IMR-90 (cell line): ENCODE measurements at regions not wholly inside any gene's neighbourhood (a gene's known extent, or its start where the extent isn't known, plus 50 kb on each side); places are given as distances from the start of the nearest gene placed in this dataset.

ENCODE experiments used
- ATAC-seq: fragments of 200-7000 bp; cut with Tn5 transposase; 2 replicates; pipeline ENCODE4 v1.9.1; 2020; ENCODE audit warnings: low read depth, mild to moderate bottlenecking, moderate library complexity
- BruUV-seq: library from RNA; stranded (reverse); fragments of 400-500 nt; replicated peaks from 2 replicates; lab custom pipeline; 2021; lab: Mats Ljungman, UMichigan
- CTCF ChIA-PET: fragments of 300-600 bp; formaldehyde crosslinking; extraction: SDS; loops from one replicate; lab custom pipeline; 2021; ENCODE audit warnings: antibody characterized with exemption; lab: Yijun Ruan, JAX
- POLR2A ChIA-PET: fragments of 300-600 bp; sonication (Branson Sonifier 250); formaldehyde crosslinking; loops from one replicate; lab custom pipeline; 2022; ENCODE audit warnings: antibody characterized with exemption; ENCODE audit not compliant: unreplicated experiment; lab: Charles Lee
- DNase-seq: peaks from one replicate; pipeline ENCODE4 v3.0.0; 2013
- H2AFZ ChIP-seq: replicated peaks from 2 replicates; pipeline ENCODE3; 2013; ENCODE audit warnings: low read length, mild to moderate bottlenecking; ENCODE audit not compliant: poor library complexity
- H2AK5ac ChIP-seq: 2 replicates; pipeline ENCODE4 v1.6.1; 2013; ENCODE audit warnings: low read depth, low read length, inconsistent platforms
- H2AK9ac ChIP-seq: replicated peaks from 2 replicates; pipeline ENCODE3; 2013; ENCODE audit warnings: mild to moderate bottlenecking, low read depth, low read length, moderate library complexity; ENCODE audit not compliant: poor library complexity
- H2BK120ac ChIP-seq: 2 replicates; pipeline ENCODE4 v1.6.1; 2013; ENCODE audit warnings: low read depth, low read length, inconsistent platforms
- H2BK15ac ChIP-seq: 3 replicates; pipeline ENCODE4 v1.6.1; 2013; ENCODE audit warnings: low read depth, low read length, inconsistent platforms
- H2BK20ac ChIP-seq: 2 replicates; pipeline ENCODE4 v1.6.1; 2013; ENCODE audit warnings: low read depth, mild to moderate bottlenecking, inconsistent platforms, low read length, moderate library complexity
- H2BK5ac ChIP-seq: 2 replicates; pipeline ENCODE4 v1.6.1; 2013; ENCODE audit warnings: mild to moderate bottlenecking, low read depth, low read length, inconsistent platforms; ENCODE audit not compliant: poor library complexity, severe bottlenecking
- H3K14ac ChIP-seq: replicated peaks from 2 replicates; pipeline ENCODE4 v1.6.1; 2013; ENCODE audit warnings: low read depth, low read length, inconsistent platforms
- H3K18ac ChIP-seq: 2 replicates; pipeline ENCODE4 v1.6.1; 2013; ENCODE audit warnings: low read depth, low read length, control low read depth
- H3K23ac ChIP-seq: 2 replicates; pipeline ENCODE4 v1.6.1; 2013; ENCODE audit warnings: low read depth, low read length, inconsistent platforms
- H3K27ac ChIP-seq: 2 replicates; pipeline ENCODE4 v1.5.1; 2013; ENCODE audit warnings: mild to moderate bottlenecking, control low read depth, low read length; ENCODE audit not compliant: insufficient read depth
- H3K27me3 ChIP-seq: 2 replicates; pipeline ENCODE4 v1.6.1; 2013; ENCODE audit warnings: low read length; ENCODE audit not compliant: control insufficient read depth, insufficient read depth
- H3K36me3 ChIP-seq: 2 replicates; pipeline ENCODE4 v1.6.1; 2013; ENCODE audit warnings: low read length, mixed read lengths; ENCODE audit not compliant: control insufficient read depth, insufficient read depth
- H3K4ac ChIP-seq: 2 replicates; pipeline ENCODE4 v1.6.1; 2013; ENCODE audit warnings: low read depth, low read length, inconsistent platforms
- H3K4me1 ChIP-seq: 2 replicates; pipeline ENCODE4 v1.6.1; 2013; ENCODE audit warnings: low read length, mixed read lengths; ENCODE audit not compliant: control insufficient read depth, insufficient read depth
- H3K4me2 ChIP-seq: 2 replicates; pipeline ENCODE4 v1.6.1; 2013; ENCODE audit warnings: low read depth, mild to moderate bottlenecking, control low read depth, low read length, moderate library complexity
- H3K4me3 ChIP-seq: 2 replicates; pipeline ENCODE4 v1.5.1; 2013; ENCODE audit warnings: low read depth, mild to moderate bottlenecking, control low read depth, low read length, moderate library complexity; ENCODE audit not compliant: insufficient read depth
- H3K56ac ChIP-seq: 2 replicates; pipeline ENCODE4 v1.6.1; 2013; ENCODE audit warnings: low read length, inconsistent platforms; ENCODE audit not compliant: insufficient read depth; ENCODE audit errors: extremely low read depth
- H3K79me1 ChIP-seq, 2 experiments: 2 replicates each; pipeline ENCODE4 v1.6.1; 2013; ENCODE audit warnings: low read length in 2 of 2, inconsistent platforms in 1 of 2, low read depth in 1 of 2
- H3K9ac ChIP-seq: 2 replicates; pipeline ENCODE4 v1.6.1; 2013; ENCODE audit warnings: low read depth, low read length, control low read depth
- H3K9me1 ChIP-seq: 2 replicates; pipeline ENCODE4 v1.6.1; 2013; ENCODE audit warnings: low read length, inconsistent platforms; ENCODE audit not compliant: insufficient read depth
- H3K9me3 ChIP-seq: 2 replicates; pipeline ENCODE4 v1.6.1; 2013; ENCODE audit warnings: low read length; ENCODE audit not compliant: control insufficient read depth, insufficient read depth
- H4K20me1 ChIP-seq: 2 replicates; pipeline ENCODE4 v1.6.1; 2013; ENCODE audit warnings: low read length, inconsistent platforms; ENCODE audit not compliant: insufficient read depth
- H4K5ac ChIP-seq: 2 replicates; pipeline ENCODE4 v1.6.1; 2013; ENCODE audit warnings: mild to moderate bottlenecking, low read depth, low read length, control low read depth
- H4K8ac ChIP-seq, 2 experiments: 2 replicates each; pipeline ENCODE4 v1.6.1; 2013; ENCODE audit warnings: low read depth in 2 of 2, low read length in 2 of 2, control low read depth in 1 of 2, inconsistent platforms in 1 of 2
- H4K91ac ChIP-seq: 2 replicates; pipeline ENCODE4 v1.6.1; 2013; ENCODE audit warnings: low read depth, low read length, inconsistent platforms; ENCODE audit not compliant: insufficient read depth
- BHLHE40 ChIP-seq: fragments of 150-350 bp; IDR thresholded peaks from 2 replicates; pipeline ENCODE4 v1.6.1; 2016; ENCODE audit warnings: mild to moderate bottlenecking, low read depth, low read length
- CEBPB ChIP-seq: IDR thresholded peaks from 2 replicates; pipeline ENCODE4 v1.6.1; 2012; ENCODE audit warnings: low read depth, low read length, improper control_type of control experiment
- FOS ChIP-seq: fragments of 150-350 bp; IDR thresholded peaks from 2 replicates; pipeline ENCODE4 v1.6.1; 2016; ENCODE audit warnings: low read depth, low read length
- MAFK ChIP-seq: IDR thresholded peaks from 2 replicates; pipeline ENCODE4 v1.6.1; 2012; ENCODE audit warnings: low read depth, low read length, improper control_type of control experiment
- MXI1 ChIP-seq: IDR thresholded peaks from 2 replicates; pipeline ENCODE4 v1.6.1; 2012; ENCODE audit warnings: low read depth, mild to moderate bottlenecking, low read length, moderate library complexity, borderline replicate concordance
- POLR2A ChIP-seq: IDR thresholded peaks from 2 replicates; pipeline ENCODE4 v1.6.1; 2012; ENCODE audit warnings: mild to moderate bottlenecking, low read depth, low read length
- RAD21 ChIP-seq: IDR thresholded peaks from 2 replicates; pipeline ENCODE4 v1.6.1; 2012; ENCODE audit warnings: low read length, improper control_type of control experiment
- SMC3 ChIP-seq: fragments of 150-350 bp; IDR thresholded peaks from 2 replicates; pipeline ENCODE4 v1.6.1; 2016; ENCODE audit warnings: low read depth, mild to moderate bottlenecking, antibody characterized with exemption, low read length, moderate library complexity
- USF2 ChIP-seq: fragments of 150-350 bp; IDR thresholded peaks from 2 replicates; pipeline ENCODE4 v1.6.1; 2017; ENCODE audit warnings: mild to moderate bottlenecking, antibody characterized with exemption, low read length, low read depth
- WGBS, 2 experiments: methylation state at CpG; one replicate each; pipeline versions ENCODE4 v1.1.5 to v1.1.7; 2013; ENCODE audit warnings: missing lambda C conversion rate in 2 of 2; ENCODE audit not compliant: insufficient read length in 1 of 2; ENCODE audit errors: extremely low coverage in 2 of 2; 5-methylcytosine and 5-hydroxymethylcytosine counted together
- dilution Hi-C: fragments of 300-500 bp; cut with HindIII; formaldehyde crosslinking; loops from one replicate; pipeline ENCODE4 v1.14.3; 2018; ENCODE audit warnings: low sequenced_read_pairs; ENCODE audit not compliant: unreplicated experiment
- in situ Hi-C: fragments of 300-500 bp; cut with MboI; formaldehyde crosslinking; loops from 3 replicates; pipeline ENCODE4 v1.14.3; 2019; ENCODE audit warnings: low sequenced_read_pairs, inconsistent platforms, mixed read lengths
- intact Hi-C: fragments of 100-400 bp; cut with micrococcal nuclease; formaldehyde crosslinking; loops from 2 replicates; pipeline ENCODE4 v1.10.0; 2022
- TF ChIP-seq, protein P1 (sequence below): conservative IDR thresholded peaks from 2 replicates; pipeline ENCODE4 v1.5.1; 2012; ENCODE audit warnings: mild to moderate bottlenecking, low read depth, low read length, improper control_type of control experiment

DNA sequence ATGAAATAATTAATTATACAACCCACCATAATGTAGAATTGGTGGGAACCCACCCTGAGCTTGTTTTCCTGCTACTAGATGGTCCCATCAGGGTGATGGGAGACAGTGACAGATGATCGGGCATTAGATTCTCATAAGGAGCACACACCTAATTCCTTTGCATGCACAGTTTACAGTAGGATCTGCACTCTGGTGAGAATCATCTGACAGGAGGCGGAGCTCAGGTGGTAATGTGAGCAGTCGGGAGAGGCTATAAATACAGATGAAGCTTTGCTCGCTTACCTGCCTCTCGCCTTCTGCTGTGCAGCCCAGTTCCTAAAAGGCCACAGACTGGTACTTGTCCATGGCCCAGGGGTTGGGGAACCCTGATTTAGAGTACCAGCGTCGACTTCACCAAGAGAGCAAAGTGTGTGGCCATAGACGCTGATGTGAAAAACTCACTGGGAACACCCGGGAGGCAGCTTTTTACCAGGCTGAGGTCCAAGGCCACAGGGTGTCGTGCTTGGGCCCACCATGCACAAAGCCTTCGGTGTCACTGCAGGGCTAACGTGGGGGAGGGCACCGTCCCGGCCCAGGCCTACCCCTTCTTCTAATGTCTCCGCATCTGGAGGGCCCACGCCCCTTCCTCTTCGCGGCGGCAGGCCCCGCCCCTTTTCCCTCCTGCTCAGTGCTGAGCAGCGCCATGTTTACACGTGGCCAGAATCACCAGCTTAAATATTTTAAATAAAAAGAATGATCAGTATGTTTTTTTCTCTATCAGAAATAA lies 296.8 kb upstream of the HDAC4 start:
- Histone ChIP-seq H3K4me3 (no peak overlapping the region), H2BK15ac (no peak overlapping the region), H3K23ac (no peak overlapping the region), H3K14ac (no peak overlapping the region), H2BK5ac (no peak overlapping the region), H2BK20ac (no peak overlapping the region), H2AFZ (no peak overlapping the region), H2AK5ac (no peak overlapping the region), H3K79me1 (no peaks in the 10 kb centered on the region), H3K9ac (no peak overlapping the region), H4K5ac (no peak overlapping the region), H4K20me1 (no peaks in the 10 kb centered on the region), H3K9me3 (peaks cover 11% of the 10 kb centered on the region), H3K4me1 (no peaks in the 10 kb centered on the region), H3K27me3 (no peaks in the 10 kb centered on the region), H3K36me3 (no peaks in the 10 kb centered on the region), H3K4me2 (no peak overlapping the region), H3K18ac (no peak overlapping the region), H2AK9ac (no peak overlapping the region), H3K9me1 (no peaks in the 10 kb centered on the region), H3K27ac (no peak overlapping the region), H4K8ac (no peak overlapping the region), H3K4ac (no peak overlapping the region), H3K56ac (no peak overlapping the region), H2BK120ac (no peak overlapping the region), H4K91ac (no peak overlapping the region)
- CTCF ChIA-PET = no interaction called here
- intact Hi-C loops (no loop called here), in situ Hi-C loops (no loop called here), dilution Hi-C loops (no loop called here)
- DNase-seq (no peak), ATAC-seq (no peak)
- TF ChIP-seq, protein P1, sequence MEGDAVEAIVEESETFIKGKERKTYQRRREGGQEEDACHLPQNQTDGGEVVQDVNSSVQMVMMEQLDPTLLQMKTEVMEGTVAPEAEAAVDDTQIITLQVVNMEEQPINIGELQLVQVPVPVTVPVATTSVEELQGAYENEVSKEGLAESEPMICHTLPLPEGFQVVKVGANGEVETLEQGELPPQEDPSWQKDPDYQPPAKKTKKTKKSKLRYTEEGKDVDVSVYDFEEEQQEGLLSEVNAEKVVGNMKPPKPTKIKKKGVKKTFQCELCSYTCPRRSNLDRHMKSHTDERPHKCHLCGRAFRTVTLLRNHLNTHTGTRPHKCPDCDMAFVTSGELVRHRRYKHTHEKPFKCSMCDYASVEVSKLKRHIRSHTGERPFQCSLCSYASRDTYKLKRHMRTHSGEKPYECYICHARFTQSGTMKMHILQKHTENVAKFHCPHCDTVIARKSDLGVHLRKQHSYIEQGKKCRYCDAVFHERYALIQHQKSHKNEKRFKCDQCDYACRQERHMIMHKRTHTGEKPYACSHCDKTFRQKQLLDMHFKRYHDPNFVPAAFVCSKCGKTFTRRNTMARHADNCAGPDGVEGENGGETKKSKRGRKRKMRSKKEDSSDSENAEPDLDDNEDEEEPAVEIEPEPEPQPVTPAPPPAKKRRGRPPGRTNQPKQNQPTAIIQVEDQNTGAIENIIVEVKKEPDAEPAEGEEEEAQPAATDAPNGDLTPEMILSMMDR = no peak
- TF ChIP-seq FOS (no peak), MXI1 (no peak), USF2 (no peak), POLR2A (no peak), MAFK (no peak), RAD21 (no peak), CEBPB (no peak), BHLHE40 (no peak), SMC3 (no peak)
- no TSS peak for BruUV-seq
- 57% methylated on average over 11 of the region's 22 CpGs; no CpG with 5 or more reads in 1 of the 2 experiments for WGBS, 2 experiments
- POLR2A ChIA-PET = no interaction called here
